Endothelial cell (in vitro differentiated cells): ENCODE measurements at regions not wholly inside any gene's neighbourhood (a gene's known extent, or its start where the extent isn't known, plus 50 kb on each side); places are given as distances from the start of the nearest gene placed in this dataset.

Experiments used
- DNase-seq: peaks from one replicate; pipeline ENCODE4 v3.0.0; 2021; ENCODE audit warnings: low spot score
- H3K27ac Mint-ChIP-seq: one replicate; pipeline ENCODE4 v1.8.0; 2021; ENCODE audit warnings: mixed read lengths, inconsistent platforms; ENCODE audit not compliant: unreplicated experiment
- H3K27me3 Mint-ChIP-seq: one replicate; pipeline ENCODE4 v1.8.0; 2021; ENCODE audit warnings: mild to moderate bottlenecking, moderate library complexity, mixed read lengths, inconsistent platforms; ENCODE audit not compliant: unreplicated experiment
- H3K36me3 Mint-ChIP-seq: one replicate; pipeline ENCODE4 v1.8.0; 2021; ENCODE audit warnings: mild to moderate bottlenecking, low read depth, mixed read lengths, inconsistent platforms; ENCODE audit not compliant: unreplicated experiment
- H3K4me1 Mint-ChIP-seq: one replicate; pipeline ENCODE4 v1.8.0; 2021; ENCODE audit warnings: mild to moderate bottlenecking, mixed read lengths, inconsistent platforms; ENCODE audit not compliant: unreplicated experiment
- H3K4me3 Mint-ChIP-seq: one replicate; pipeline ENCODE4 v1.8.0; 2021; ENCODE audit warnings: mild to moderate bottlenecking, mixed read lengths, inconsistent platforms; ENCODE audit not compliant: unreplicated experiment
- H3K9me3 Mint-ChIP-seq: one replicate; pipeline ENCODE4 v1.8.0; 2021; ENCODE audit warnings: mixed read lengths, inconsistent platforms; ENCODE audit not compliant: unreplicated experiment
- TF ChIP-seq, protein P1 (sequence below): fragments of 200-600 bp; sonication (generic); IDR thresholded peaks from one replicate; pipeline ENCODE4 v1.5.0; 2021; ENCODE audit warnings: antibody characterized with exemption; ENCODE audit not compliant: unreplicated experiment

DNA sequence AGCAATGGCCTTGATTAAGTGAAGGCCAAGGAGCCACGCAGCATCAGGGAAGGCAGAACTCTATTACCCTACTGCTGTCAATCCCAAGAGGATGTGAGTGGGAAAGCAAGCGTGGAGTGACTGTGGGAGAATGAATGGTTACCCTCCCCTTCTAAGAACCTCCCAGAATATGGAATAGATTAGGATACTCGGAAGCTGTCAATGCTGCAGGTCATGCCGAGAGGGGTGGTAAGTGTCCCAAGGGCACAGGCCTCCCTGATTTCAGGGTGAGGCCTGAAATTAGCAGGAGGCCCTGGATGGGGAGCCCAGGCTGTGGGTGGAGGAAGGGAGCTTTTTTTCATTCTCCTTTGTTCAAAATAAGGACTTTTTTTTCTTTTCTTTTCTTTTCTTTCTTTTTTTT is 179.9 kb upstream of the JAG1 start:
- Mint-ChIP-seq H3K9me3 (no peaks in the 10 kb centered on the region), H3K4me1 (peaks cover 7% of the 10 kb centered on the region), H3K27me3 (peaks cover 2% of the 10 kb centered on the region), H3K4me3 (no peak overlapping the region), H3K36me3 (no peaks in the 10 kb centered on the region), H3K27ac (no peak overlapping the region)
- no peak for DNase-seq
- TF ChIP-seq, protein P1, sequence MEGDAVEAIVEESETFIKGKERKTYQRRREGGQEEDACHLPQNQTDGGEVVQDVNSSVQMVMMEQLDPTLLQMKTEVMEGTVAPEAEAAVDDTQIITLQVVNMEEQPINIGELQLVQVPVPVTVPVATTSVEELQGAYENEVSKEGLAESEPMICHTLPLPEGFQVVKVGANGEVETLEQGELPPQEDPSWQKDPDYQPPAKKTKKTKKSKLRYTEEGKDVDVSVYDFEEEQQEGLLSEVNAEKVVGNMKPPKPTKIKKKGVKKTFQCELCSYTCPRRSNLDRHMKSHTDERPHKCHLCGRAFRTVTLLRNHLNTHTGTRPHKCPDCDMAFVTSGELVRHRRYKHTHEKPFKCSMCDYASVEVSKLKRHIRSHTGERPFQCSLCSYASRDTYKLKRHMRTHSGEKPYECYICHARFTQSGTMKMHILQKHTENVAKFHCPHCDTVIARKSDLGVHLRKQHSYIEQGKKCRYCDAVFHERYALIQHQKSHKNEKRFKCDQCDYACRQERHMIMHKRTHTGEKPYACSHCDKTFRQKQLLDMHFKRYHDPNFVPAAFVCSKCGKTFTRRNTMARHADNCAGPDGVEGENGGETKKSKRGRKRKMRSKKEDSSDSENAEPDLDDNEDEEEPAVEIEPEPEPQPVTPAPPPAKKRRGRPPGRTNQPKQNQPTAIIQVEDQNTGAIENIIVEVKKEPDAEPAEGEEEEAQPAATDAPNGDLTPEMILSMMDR: no peak

DNA sequence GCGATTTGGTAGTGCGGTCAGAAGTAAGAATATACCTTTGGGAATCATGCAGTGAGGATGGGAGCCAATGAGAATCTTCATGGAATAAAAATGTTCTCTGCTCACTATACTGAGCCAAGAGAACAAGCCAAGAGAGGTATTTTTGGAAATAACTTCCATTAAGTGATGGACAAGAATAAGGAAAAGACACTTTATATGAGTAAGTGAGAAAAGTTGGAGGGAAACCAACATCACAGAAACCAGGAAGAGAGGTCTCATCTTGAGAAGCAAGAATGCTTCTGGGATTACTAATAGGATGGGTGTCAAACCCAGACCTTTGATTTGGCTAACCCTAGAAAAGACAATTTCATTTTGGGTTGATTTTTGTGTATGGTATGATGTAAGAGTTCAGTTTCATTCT is 181.2 kb upstream of the JAG1 start:
- H3K4me3 Mint-ChIP-seq: no peak overlapping the region
- H3K27ac Mint-ChIP-seq: no peak overlapping the region
- H3K9me3 Mint-ChIP-seq: no peaks in the 10 kb centered on the region
- H3K4me1 Mint-ChIP-seq: peaks cover 7% of the 10 kb centered on the region
- no peak for DNase-seq
- H3K36me3 Mint-ChIP-seq: no peaks in the 10 kb centered on the region
- TF ChIP-seq, protein P1: no peak
- peaks cover 2% of the 10 kb centered on the region for H3K27me3 Mint-ChIP-seq

DNA sequence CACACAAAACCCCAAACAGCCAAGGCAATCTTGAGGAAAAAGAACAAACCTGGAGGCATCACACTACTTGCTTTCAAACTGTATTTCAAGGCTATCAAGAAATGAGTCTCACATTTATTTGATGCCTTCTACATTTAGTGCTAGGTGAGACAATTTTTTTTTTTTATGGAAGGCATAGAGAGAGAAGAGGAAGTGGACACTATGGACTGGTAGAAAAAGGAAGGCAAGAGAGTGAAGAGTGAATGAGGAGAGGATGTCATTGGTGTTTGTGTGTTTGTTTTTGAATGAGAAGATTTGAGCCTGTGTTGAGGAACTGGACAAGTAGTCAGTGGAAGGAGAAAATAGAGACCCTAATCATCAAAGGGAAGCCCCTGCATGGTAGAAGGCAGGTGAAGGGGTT is 182.0 kb upstream of the JAG1 start:
- Mint-ChIP-seq H3K4me3 (no peak overlapping the region), H3K27ac (no peak overlapping the region), H3K4me1 (peaks cover 7% of the 10 kb centered on the region), H3K36me3 (no peaks in the 10 kb centered on the region), H3K9me3 (no peaks in the 10 kb centered on the region), H3K27me3 (peaks cover 2% of the 10 kb centered on the region)
- TF ChIP-seq, protein P1: no peak
- no peak for DNase-seq

DNA sequence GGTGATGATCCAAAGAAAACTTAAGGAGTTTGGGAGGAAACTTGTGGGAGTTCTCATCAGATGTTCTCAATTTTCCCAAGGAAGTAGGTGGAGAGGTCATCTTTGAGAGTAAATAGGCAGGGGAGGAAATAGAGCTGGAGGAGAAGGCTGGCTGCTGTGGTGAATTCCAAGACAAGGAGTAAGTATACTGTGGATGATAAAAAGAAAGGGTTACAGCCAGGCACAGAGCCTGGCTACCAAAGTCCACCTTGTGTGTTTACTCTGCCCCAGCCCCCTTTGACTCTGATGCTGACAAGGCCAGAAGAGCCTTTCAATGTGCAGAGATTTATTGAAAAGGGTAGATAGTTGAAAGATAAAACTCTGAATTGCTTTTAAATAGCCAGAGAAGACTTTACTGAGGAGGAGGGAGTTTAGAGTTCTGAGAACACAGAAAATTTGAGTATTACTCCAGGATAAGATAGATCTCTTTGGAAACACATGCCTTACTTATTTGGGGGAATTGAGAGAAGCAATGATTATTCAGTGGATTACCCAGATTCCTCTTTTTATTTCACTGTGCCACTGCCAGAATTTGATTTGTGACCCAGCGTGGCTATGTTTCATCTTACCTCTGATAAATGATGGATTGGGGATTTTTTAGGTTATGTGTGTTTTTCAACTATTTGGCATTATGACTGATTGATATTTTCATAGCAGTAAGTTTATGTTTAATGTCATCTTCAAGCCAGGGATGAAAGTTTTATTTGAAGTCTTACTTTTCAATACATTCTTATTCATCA is 182.6 kb upstream of the JAG1 start:
- H3K36me3 Mint-ChIP-seq: no peaks in the 10 kb centered on the region
- no peaks in the 10 kb centered on the region for H3K9me3 Mint-ChIP-seq
- H3K4me3 Mint-ChIP-seq: no peak overlapping the region
- no peak for DNase-seq
- TF ChIP-seq, protein P1: no peak
- H3K27me3 Mint-ChIP-seq: peaks cover 2% of the 10 kb centered on the region
- no peak overlapping the region for H3K27ac Mint-ChIP-seq
- peaks cover 7% of the 10 kb centered on the region for H3K4me1 Mint-ChIP-seq

DNA sequence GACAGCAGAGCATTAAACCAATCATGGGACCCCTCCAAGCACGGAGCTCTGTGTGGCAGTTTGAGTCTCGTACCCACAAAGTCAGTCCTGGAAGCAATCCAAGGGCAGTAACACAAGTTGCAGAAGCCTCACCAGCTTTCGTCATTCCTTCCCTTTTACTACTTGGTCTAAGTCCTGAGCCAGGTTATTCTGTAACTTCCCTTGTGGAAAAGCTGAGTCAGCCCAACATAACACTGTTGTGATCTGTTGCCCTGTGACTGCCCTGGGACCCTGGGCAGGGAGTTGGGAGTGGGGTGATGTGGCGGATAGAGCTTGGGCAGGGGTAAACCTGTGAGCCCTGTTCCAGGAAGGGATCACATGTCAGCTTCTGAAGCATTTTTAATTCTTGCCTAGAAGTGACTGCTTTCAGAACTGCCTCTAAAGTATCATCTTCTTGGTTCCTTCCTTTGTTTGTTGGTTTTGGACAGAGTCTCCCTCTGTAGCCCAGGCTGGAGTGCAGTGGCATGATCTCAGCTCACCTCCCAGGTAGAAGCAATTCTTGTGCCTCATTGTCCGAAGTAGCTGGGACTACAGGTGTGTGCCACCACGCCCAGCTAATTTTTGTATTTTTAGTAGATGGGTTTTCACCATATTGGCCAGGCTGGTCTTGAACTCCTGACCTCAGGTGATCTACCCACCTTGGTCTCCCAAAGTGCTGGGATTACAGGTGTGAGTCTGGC is 183.7 kb upstream of the JAG1 start:
- H3K36me3 Mint-ChIP-seq: no peaks in the 10 kb centered on the region
- TF ChIP-seq, protein P1: no peak
- H3K4me1 Mint-ChIP-seq: peaks cover 7% of the 10 kb centered on the region
- DNase-seq: no peak
- no peak overlapping the region for H3K27ac Mint-ChIP-seq
- H3K9me3 Mint-ChIP-seq: no peaks in the 10 kb centered on the region
- H3K27me3 Mint-ChIP-seq: no peaks in the 10 kb centered on the region
- H3K4me3 Mint-ChIP-seq: no peak overlapping the region
